D721Med (cell line): ENCODE measurements at regions not wholly inside any gene's neighbourhood (a gene's known extent, or its start where the extent isn't known, plus 50 kb on each side); places are given as distances from the start of the nearest gene placed in this dataset.

Source experiments
- DNase-seq: peaks from one replicate; pipeline ENCODE4 v3.0.0; 2011; ENCODE audit warnings: low spot score; ENCODE audit not compliant: insufficient read length
- FAIRE-seq: peaks from 2 replicates; lab custom pipeline; 2011; peaks lifted over from hg19 to GRCh38; lab: Jason Lieb, UNC
- TF ChIP-seq, protein P1 (sequence below): IDR thresholded peaks from 2 replicates; pipeline ENCODE4 v1.5.1; 2012; ENCODE audit warnings: mild to moderate bottlenecking, control low read depth; ENCODE audit not compliant: insufficient read depth; ENCODE audit errors: missing control alignments

DNA sequence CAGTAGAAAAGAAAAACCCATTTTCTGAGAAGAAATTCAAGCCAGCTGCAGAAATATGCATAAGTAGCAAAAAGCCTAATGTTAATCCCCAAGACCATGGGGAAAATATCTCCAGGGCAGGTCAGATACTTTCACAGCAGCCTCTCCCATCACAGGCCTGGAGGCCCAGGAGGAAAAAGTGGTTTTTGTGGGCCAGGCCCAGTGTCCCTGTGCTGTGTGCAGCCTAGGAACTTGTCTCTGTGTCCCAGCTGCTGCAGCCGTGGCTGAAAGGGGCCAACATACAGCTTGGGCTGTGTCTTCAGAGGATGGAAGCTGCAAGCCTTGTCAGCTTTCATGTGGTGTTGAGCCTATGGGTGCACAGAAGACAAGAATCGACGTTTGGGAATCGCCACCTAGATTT lies 581.0 kb downstream of the C4orf33 start:
- no peak for FAIRE-seq

DNA sequence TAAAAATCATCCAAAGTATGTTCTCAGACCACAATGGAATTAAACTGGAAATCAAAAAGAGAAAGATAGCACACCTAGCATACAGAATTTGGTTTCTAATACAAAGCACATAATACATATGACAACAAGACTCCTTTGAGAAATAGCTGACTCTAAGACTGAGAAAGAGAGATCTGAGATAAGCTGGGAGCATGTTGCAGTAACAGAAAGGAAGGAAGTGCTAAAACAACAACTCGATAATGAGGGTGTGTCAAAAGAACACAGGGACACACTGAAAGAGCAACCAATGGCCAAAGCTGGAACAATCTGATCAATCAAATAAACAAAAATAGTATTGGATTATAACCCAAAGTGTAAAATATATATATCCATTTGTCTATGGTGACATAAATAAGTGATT lies 586.6 kb downstream of the C4orf33 start:
- FAIRE-seq = no peak
- no peak for DNase-seq

More for the DNA sequence above, 581.0 kb downstream of the C4orf33 start:
- DNase-seq = no peak
- TF ChIP-seq, protein P1, sequence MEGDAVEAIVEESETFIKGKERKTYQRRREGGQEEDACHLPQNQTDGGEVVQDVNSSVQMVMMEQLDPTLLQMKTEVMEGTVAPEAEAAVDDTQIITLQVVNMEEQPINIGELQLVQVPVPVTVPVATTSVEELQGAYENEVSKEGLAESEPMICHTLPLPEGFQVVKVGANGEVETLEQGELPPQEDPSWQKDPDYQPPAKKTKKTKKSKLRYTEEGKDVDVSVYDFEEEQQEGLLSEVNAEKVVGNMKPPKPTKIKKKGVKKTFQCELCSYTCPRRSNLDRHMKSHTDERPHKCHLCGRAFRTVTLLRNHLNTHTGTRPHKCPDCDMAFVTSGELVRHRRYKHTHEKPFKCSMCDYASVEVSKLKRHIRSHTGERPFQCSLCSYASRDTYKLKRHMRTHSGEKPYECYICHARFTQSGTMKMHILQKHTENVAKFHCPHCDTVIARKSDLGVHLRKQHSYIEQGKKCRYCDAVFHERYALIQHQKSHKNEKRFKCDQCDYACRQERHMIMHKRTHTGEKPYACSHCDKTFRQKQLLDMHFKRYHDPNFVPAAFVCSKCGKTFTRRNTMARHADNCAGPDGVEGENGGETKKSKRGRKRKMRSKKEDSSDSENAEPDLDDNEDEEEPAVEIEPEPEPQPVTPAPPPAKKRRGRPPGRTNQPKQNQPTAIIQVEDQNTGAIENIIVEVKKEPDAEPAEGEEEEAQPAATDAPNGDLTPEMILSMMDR = no peak

DNA sequence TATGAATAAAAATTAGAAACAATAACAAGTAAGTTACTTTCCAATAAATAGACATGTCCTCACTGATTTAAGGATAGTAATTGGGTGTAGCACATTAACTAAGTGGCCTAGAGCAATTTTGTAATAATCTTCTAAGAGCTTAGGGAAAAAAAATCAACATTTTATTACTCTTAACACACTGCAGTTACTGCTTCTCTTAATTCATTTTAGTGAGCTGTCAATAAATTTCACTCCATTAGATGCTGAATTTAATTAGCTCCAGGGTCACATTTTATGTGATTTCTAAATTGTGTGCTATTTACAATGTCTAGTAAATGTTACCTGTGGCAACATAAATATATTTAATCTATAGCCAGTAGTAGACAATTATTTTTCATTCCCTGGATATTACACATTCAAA lies 612.0 kb downstream of the C4orf33 start:
- FAIRE-seq (no peak), DNase-seq (no peak)
- TF ChIP-seq, protein P1 = no peak

More for the DNA sequence above, 586.6 kb downstream of the C4orf33 start:
- TF ChIP-seq, protein P1 = no peak

DNA sequence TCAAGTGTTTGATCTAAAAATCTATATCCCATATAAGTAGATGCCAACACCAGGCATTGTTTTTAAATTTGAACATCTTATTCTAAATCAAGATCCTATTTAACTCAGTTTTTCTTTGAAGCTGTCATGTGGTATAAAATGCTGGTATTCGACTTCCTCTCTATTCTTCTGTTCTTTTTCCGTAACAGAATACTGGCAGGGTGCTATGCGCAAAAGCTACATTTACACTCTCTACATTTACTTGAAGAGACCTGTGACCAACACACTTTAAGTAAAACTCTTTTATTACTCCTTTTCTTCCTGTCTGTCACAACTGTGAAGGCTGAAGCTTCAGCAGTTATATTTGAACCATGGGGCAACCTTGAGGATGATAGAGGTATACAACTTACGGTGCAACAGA lies 612.8 kb downstream of the C4orf33 start:
- DNase-seq (no peak), FAIRE-seq (no peak)
- TF ChIP-seq, protein P1 = no peak

GRCh38 chr4:129738175-129738574 lies 642.2 kb downstream of the C4orf33 start:
- DNase-seq = no peak
- TF ChIP-seq, protein P1 = no peak
- FAIRE-seq = no peak

DNA sequence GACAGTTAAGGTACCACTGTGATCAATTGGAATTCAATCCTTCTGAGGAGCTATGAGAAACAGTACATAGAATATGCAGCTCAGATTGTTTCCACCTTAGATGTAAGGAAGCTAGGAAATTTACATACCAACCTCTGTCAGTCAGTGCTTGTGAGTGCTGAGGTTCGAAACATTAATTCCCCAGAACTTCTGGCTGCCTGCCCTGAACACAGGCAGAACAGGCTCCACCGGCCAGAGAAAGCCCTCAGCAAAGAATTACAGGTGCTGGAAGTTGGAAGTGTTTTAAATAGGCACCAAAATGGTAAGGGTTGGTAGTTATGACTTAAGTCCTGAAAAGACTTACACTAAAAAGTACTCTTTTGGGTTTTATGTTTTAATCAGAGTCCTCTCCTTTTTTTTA lies 651.8 kb downstream of the C4orf33 start:
- TF ChIP-seq, protein P1 = no peak
- FAIRE-seq (no peak), DNase-seq (no peak)

DNA sequence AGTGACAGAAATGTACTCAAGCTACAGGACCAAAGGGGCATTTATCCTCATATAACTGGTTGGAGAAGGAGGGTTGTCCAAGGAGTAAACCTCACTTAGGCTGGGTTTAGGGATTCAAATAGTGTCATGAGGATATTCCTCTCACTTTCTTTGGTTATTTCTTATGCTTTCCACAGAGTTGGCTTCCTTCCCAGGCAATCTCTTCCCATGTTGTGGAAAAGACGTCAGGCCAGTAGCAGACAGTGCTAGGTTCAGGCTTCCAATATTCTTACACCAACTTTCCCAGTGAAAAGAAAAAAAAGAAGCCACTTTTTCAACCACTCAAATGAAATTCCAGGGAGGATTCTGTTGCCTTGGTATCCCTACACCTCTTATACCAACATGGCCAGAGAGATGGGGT lies 653.0 kb downstream of the C4orf33 start:
- FAIRE-seq = no peak
- no peak for DNase-seq
- TF ChIP-seq, protein P1 = no peak
